Nephron (organoid): ENCODE measurements at regions not wholly inside any gene's neighbourhood (a gene's known extent, or its start where the extent isn't known, plus 50 kb on each side); places are given as distances from the start of the nearest gene placed in this dataset.
"Not testable (repeated sequence)": the region's sequence is repeated elsewhere in the genome, so short reads cannot be mapped to it uniquely, and the experiment has no call there.

Experiments
- H3K27ac Mint-ChIP-seq, 3 experiments: 2 replicates each; pipeline ENCODE4 v1.8.0; 2020; ENCODE audit warnings: mixed read lengths in 3 of 3, mild to moderate bottlenecking in 2 of 3, moderate library complexity in 1 of 3
- H3K27me3 Mint-ChIP-seq: 2 replicates; pipeline ENCODE4 v1.8.0; 2021; ENCODE audit warnings: low read depth, mild to moderate bottlenecking, moderate library complexity, mixed read lengths
- H3K36me3 Mint-ChIP-seq: 2 replicates; pipeline ENCODE4 v1.8.0; 2020; ENCODE audit warnings: low read depth, mixed read lengths
- H3K4me1 Mint-ChIP-seq: 2 replicates; pipeline ENCODE4 v1.8.0; 2020; ENCODE audit warnings: mixed read lengths
- H3K4me3 Mint-ChIP-seq, 3 experiments: 2 replicates each; pipeline ENCODE4 v1.8.0; 2020; ENCODE audit warnings: mild to moderate bottlenecking in 3 of 3, mixed read lengths in 3 of 3, moderate library complexity in 2 of 3
- H3K9me3 Mint-ChIP-seq: 2 replicates; pipeline ENCODE4 v1.8.0; 2020; ENCODE audit warnings: mixed read lengths
- TF ChIP-seq, protein P1 (sequence below), 3 experiments: fragments of 200-600 bp; sonication (generic); IDR thresholded peaks; one replicate each; pipeline ENCODE4 v1.5.0; 2021; ENCODE audit warnings: antibody characterized with exemption in 3 of 3; ENCODE audit not compliant: unreplicated experiment in 3 of 3

DNA sequence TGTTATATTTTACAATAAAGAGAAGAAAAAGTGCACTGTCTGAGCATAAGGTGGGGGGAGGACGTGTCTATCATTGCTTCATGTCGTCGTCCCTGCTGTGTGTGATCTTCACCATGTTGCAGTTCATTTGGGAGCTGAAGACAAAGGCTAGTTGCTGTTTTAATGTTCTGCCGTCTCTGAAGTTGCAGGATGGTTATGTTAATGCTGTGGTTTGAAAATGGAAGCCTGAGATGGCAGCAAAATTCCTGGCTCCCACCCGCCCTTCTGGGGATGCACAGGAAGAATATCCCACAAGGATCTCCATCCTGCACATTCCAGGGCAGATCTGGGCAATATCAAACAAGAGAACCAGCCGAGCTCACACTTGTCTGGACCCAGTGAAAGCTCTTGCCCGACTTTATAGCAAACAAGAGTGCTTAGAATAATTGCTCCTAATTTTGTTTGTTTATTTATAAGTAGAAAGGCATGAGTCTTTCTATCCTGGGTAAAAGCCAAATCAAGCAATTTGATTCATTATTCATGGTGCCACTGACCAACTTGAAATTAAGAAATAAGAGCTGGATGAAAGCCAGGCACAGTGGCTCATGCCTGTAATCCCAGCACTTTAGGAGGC, 110.3 kb upstream of the ABCC4 start:
- Mint-ChIP-seq H3K4me3 (no peak overlapping the region), H3K27ac (no peak overlapping the region), H3K4me1 (no peaks in the 10 kb centered on the region), H3K9me3 (peaks cover 7% of the 10 kb centered on the region), H3K27me3 (peaks cover 11% of the 10 kb centered on the region), H3K36me3 (no peaks in the 10 kb centered on the region)
- TF ChIP-seq, protein P1, sequence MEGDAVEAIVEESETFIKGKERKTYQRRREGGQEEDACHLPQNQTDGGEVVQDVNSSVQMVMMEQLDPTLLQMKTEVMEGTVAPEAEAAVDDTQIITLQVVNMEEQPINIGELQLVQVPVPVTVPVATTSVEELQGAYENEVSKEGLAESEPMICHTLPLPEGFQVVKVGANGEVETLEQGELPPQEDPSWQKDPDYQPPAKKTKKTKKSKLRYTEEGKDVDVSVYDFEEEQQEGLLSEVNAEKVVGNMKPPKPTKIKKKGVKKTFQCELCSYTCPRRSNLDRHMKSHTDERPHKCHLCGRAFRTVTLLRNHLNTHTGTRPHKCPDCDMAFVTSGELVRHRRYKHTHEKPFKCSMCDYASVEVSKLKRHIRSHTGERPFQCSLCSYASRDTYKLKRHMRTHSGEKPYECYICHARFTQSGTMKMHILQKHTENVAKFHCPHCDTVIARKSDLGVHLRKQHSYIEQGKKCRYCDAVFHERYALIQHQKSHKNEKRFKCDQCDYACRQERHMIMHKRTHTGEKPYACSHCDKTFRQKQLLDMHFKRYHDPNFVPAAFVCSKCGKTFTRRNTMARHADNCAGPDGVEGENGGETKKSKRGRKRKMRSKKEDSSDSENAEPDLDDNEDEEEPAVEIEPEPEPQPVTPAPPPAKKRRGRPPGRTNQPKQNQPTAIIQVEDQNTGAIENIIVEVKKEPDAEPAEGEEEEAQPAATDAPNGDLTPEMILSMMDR (IDR thresholded peaks at IDR 0.05; ENCODE audit: unreplicated experiment in 3 of 3): no peak

DNA sequence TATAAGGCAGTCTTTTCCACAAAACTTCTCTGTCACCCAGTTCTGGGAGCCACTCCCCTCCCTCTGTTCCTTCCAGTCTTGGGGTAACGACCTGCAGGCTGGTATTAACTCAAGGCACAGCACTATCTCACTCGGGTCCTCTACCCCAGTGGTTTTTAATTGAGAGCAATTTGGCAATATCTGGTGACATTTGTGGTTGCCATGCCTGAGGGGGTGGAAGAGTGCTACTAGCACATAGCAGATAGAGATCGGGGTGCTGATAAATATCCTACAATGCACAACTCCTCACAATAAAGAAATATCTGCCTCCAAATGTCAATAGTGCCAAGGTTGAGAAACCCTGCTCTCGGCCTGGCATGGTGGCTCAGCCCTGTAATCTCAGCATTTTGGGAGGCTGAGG, 117.7 kb upstream of the ABCC4 start:
- Mint-ChIP-seq H3K4me1 (no peaks in the 10 kb centered on the region), H3K27ac (no peak overlapping the region), H3K9me3 (peaks cover 4% of the 10 kb centered on the region), H3K36me3 (no peaks in the 10 kb centered on the region), H3K4me3 (no peak overlapping the region), H3K27me3 (peaks cover 8% of the 10 kb centered on the region)
- TF ChIP-seq, protein P1 (IDR thresholded peaks at IDR 0.05; ENCODE audit: unreplicated experiment in 3 of 3): no peak

DNA sequence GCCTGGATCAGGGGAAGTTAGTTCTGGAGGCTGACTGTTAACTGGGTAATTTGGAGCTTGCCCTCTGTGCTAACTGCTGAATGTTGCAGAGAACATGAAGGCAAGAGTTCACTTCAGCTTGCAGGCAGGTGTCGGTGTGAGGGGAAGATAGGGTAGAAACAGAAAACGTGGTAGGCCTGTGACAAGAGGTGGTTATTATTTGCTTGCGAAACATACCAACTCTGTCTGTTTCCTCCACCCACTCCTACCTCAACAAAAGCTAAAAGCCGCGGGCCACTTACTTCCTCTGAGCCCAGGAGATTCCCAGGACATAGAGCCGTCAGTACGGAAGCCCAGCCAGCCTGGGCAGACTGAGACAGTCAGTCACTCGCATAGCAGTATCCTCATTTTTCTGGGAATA, 119.2 kb upstream of the ABCC4 start:
- Mint-ChIP-seq H3K9me3 (peaks cover under 1% of the 10 kb centered on the region), H3K4me3 (no peak overlapping the region), H3K4me1 (no peaks in the 10 kb centered on the region), H3K27ac (no peak overlapping the region), H3K27me3 (peaks cover 8% of the 10 kb centered on the region), H3K36me3 (no peaks in the 10 kb centered on the region)
- TF ChIP-seq, protein P1 (IDR thresholded peaks at IDR 0.05; ENCODE audit: unreplicated experiment in 3 of 3): no peak

DNA sequence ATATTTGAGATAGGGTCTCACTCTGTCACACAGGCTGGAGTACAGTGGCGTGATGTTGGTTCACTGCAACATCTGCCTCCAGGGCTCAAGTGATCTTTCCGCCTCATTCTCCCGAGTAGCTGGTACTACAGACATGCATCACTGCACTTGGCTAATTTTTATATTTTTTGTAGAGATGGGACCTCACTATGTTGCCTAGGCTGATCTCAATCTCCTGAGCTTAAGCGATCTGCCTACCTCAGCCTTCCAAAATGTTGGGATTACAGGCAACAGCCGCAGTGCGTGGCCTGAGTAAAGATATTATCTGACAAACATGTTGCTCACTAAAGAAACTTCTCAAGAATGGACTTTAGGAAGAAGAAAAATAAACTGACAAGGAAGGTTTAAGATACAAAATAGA, 125.4 kb upstream of the ABCC4 start:
- H3K4me1 Mint-ChIP-seq: no peaks in the 10 kb centered on the region
- TF ChIP-seq, protein P1 (IDR thresholded peaks at IDR 0.05; ENCODE audit: unreplicated experiment in 3 of 3): no peak
- H3K27me3 Mint-ChIP-seq: peaks cover 20% of the 10 kb centered on the region
- no peak overlapping the region for H3K27ac Mint-ChIP-seq
- no peaks in the 10 kb centered on the region for H3K36me3 Mint-ChIP-seq
- H3K4me3 Mint-ChIP-seq: no peak overlapping the region
- H3K9me3 Mint-ChIP-seq: no peaks in the 10 kb centered on the region

DNA sequence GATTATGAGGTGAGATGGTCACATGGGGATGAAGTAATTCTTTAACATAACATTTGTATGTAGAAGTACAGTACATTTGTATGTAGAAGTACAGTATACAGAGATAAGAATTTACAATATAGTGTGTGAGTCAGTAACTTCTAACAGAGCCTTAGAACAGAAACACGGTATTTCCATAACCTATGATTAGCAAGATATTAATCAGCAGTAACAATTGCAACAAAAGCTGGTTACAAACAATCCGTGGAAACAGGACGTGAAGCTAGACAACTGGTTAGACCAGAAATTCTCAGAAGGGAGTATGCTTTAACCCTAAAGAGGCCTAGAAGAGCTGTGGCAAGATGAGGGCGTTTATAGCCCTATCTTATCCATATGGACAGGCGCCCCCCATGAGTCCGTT, 122.0 kb upstream of the CLDN10 start:
- not testable (repeated sequence) for H3K4me3 Mint-ChIP-seq, H3K27ac Mint-ChIP-seq, H3K4me1 Mint-ChIP-seq, H3K9me3 Mint-ChIP-seq, H3K36me3 Mint-ChIP-seq
- H3K27me3 Mint-ChIP-seq: peaks cover 20% of the 10 kb centered on the region

DNA sequence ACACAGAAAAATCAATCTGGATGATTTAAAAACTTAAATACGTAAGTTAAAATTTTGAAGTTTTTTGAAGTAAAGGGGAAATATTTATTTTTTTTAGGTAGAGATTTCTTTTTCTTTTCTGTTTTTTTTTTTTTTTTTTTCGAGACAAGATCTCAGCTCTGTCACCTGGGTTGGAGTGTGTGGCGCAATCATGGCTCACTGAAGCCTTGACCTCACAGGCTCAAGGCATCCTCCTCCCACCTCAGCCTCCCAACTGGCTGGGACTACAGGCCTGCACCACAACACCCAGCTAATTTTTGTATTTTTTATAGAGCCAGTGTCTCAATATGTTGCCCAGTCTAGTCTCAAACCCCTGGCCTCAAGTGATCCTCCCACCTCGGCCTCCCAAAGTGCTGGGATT, 120.4 kb upstream of the CLDN10 start:
- H3K36me3 Mint-ChIP-seq: no peaks in the 10 kb centered on the region
- no peak overlapping the region for H3K27ac Mint-ChIP-seq
- TF ChIP-seq, protein P1 (IDR thresholded peaks at IDR 0.05; ENCODE audit: unreplicated experiment in 3 of 3): no peak
- peaks cover 15% of the 10 kb centered on the region for H3K27me3 Mint-ChIP-seq
- no peaks in the 10 kb centered on the region for H3K4me1 Mint-ChIP-seq
- no peak overlapping the region for H3K4me3 Mint-ChIP-seq
- no peaks in the 10 kb centered on the region for H3K9me3 Mint-ChIP-seq
